ENCODE measurements at regions not wholly inside any gene's neighbourhood (a gene's known extent, or its start where the extent isn't known, plus 50 kb on each side); places are given as distances from the start of the nearest gene placed in this dataset.

DNA sequence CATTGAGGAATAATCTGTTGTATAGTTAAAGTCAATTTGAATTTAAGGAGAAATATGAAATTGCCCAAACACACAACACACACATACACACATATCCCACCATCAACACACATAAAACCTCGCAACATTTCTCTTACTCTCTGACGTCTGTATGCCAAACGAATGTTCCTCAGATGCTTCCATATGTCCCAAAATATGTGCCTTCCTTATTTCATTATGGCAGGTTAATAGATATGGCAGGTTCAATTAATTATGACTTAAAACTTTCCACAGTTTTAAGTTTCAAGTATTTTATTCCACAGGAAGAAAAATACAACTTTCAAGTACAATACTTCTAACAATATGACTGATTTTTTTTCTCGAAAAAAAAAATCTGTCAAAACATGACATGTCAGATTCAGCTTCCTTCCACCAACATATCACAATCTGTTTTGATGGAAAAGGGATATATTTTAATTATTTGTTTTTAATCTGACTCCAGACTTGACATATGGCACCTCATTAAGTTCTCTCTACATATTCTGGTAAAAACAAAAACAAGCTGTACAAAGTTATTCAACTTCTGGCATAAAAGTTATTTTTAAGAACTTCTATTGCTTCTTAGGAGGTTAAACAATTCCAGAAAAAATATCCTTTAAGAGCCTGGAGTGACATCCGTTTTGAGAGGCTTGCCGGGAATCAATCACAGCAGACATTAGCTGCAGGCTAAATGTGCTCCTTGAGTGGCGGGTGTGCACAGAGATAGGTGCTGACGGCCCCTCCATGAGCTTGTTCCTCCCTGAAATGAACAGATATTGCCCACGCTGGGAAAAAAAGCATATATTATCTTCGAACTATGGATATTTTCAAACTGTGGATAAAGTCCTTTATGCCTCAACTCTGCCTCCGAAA is 812.7 kb downstream of the DCDC2C start:
- DNase-seq = no peak

GRCh38 chr2:4518596-4518995 is 815.2 kb downstream of the DCDC2C start:
- DNase-seq = no peak

DNA sequence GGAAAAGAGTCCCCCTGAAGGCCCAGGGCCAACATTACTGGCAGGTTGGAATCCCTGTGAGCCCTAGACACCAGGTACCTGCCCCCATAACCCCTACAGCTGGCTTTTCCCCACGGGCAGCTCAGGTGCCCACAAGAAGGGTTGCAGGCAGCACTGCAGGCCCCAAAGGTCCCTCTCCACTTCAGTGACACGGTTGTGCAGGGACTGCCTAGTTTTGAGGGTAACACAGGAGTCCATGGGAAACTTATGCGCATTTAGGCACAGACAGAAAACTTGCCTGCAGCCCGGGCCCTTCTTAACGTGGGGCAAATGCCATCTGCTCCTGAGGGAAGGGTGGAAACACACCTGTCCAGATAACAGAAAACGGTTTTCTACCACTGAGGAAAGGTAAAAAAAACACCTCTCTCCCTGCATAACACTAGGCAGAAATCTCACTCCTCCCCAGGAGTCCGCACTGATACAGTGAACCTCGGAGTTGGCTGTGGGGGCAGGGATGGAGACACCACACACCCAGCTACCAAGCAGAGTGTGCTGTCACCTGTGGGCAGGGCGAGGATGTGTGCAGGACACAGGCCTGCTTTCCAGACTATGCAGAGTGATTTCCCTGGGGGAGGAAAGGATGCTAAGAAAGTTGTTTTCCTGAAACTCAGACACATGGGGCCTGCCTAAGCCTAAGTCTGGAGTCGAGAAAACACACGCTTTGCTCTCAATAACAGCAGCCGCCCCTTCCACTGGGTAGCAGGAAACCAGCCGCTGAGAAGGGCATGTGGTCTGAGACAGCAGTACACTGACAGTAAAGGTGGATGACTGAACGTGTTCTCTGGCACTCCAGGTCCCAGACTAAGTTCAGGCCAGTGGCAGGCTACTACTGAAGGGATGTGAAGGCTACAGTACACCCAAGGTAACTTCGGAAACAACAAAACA is 819.4 kb downstream of the DCDC2C start:
- DNase-seq = no peak

DNA sequence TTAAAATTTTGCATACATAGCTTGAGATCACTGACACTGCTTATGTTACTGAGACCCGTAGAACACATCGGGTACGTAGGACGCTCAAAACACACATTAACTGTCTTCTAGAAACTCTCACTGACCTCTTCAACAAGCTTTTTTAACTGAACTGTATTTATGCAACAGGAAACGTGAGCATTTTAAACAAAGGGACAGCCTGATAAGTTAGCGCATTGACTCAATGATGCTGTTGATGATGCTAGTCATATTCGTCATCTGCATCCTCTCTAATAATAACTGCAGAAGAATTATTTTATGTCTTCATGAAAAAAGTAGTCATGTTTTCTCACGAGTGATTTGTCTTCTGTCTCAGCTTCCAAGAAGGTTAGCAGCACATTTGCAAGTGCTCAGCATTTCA is 824.0 kb downstream of the DCDC2C start:
- DNase-seq = no peak

GRCh38 chr2:4528246-4528645 is 824.9 kb downstream of the DCDC2C start:
- no peak for DNase-seq

DNA sequence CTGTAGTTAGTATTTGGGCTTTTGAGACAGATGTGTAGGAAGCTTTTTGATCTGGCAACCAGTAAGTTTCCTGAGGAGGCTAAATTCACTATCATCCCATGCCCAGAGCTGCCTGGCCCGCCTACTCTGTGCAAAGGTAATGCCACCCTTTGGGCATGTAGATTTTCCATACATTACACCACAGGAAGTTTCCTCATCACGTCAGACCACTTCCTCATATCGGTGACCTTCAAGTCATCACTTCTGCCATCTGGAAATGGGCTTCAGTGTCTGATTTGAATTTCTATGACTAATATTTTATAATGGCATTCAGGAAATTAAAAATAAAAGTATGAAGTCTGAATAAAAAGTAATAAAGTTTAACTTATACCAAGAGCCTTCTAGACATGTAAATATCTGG is 825.4 kb downstream of the DCDC2C start:
- no peak for DNase-seq

- no peak for DNase-seq
Measured at GRCh38 chr2:4529738-4530137, 826.4 kb downstream of the DCDC2C start.

- DNase-seq = no peak
Measured at GRCh38 chr2:4530231-4530630, 826.9 kb downstream of the DCDC2C start.

DNA sequence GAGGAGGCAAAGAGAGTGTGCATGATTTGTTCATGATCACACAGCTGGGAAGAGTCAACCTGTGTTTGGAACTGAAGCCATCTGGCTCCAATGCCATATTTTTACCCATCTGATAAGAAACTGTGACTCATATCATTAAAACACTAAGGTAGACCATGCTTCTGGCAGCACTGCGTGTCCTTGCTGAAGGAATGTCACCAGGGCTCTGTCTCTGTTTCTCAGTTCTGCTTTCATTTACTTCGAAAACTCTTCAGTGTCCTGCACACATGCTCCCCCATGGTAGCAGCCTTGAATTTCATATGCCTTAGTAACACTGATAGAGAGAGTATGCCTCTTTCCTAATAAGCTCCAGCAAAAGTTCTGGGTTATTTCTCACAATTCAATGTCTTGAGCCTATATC is 830.4 kb downstream of the DCDC2C start:
- no peak for DNase-seq

DNA sequence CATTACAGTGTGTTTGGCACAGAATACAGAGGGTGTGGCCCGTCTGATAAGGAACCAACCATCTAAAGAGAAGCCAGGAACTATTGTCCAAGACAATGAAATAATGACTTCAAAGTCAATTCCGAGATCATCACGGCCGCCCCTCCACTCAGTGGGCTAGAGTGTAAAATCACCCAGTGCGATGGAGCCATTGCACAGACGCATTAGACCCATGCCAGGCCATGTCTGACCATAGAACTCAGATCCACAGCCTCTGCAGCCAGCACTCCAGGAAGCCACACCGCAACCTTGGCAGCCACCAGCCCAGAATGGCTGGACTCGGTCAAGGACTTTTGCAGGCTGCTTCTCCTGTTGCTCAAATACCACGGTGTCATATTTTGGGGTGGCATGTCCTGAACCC is 835.7 kb downstream of the DCDC2C start:
- DNase-seq = no peak

DNA sequence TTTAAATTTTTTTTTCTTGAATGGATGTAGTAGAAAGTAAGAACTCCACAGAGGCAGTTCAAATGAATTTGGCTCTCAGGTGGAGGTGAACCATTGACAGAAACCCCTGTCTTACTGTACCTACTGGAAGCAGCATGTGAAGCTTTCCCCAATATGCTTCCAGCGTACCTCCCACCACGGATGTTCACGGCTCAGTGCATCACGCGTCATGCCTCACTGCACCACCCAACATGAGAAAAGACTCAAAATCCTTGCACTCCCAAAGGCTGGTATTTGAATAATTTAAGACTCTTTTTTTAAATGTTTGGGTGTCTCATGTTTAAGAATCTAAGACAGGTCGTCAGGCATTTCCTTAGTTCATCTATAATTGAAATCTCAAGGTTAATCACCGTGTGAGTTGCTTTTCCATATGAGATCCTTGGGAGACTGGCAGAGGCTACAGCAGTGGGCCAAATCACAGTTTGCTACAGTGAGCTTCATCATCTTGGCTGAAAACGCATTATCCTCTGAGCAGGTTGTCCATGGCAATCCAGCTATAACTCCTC is 846.4 kb downstream of the DCDC2C start:
- no peak for DNase-seq

- DNase-seq = no peak
Measured at GRCh38 chr2:4551691-4552474, 848.5 kb downstream of the DCDC2C start.

DNA sequence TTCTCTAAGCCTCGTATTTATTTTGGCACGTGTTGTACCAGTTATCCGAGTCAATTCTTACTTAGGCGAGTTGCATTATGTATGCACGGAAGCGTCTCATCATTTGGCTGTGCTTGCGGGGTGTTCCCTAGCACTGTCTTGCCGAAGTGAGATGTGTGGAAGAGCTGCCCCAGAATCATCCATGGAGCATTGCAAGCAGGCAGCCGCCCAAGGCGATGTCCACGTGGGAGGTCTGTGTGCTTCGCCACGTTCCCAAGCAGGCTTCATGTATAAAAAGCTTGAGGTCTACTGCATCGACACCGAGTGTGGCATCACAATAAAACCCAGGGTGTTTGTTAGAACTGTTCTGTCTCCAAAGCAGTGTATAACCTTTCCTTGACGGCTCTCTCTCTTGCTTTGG is 849.9 kb downstream of the DCDC2C start:
- DNase-seq = no peak

DNA sequence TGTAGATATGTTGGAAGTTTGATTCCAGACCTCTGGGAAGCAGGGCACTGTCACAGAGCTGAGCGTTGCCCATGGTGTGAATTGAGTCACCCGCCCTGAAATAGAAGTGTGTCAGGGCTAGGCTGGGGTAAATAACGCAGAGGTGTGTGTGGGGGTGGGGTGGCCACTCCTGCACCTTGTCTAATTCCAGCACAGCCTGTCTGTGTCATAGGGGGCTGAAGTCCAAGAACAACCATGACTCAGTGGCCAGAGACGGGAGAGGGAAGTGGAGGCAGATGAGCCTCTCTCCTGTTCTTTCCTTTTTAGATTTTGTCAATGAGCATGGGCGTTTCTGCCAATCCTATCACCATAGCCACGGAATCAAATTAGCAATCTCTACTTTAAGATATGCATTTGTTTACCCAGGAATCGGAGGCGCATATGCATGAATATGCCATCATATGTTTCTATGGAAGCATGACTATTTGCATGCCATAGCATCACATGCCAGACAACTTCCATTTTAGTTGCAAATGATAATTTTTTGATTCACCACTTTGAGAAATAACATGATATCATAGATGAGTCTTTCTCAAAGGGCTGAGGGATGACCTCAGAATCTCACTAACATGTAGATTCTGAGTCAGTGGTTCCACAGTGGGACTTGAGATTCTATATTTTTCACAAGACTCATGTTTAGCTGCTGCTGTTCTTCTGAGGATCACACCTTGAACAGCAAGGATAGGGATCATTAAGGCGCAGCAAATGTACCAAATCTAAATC is 852.9 kb downstream of the DCDC2C start:
- DNase-seq = no peak

GRCh38 chr2:4561196-4561595 is 857.8 kb downstream of the DCDC2C start:
- DNase-seq = no peak

- no peak for DNase-seq
Measured at GRCh38 chr2:4576075-4576474, 872.7 kb downstream of the DCDC2C start.

- no peak for DNase-seq
Measured at GRCh38 chr2:4579977-4580376, 876.6 kb downstream of the DCDC2C start.

GRCh38 chr2:4585057-4585635 is 881.8 kb downstream of the DCDC2C start:
- no peak for DNase-seq

DNA sequence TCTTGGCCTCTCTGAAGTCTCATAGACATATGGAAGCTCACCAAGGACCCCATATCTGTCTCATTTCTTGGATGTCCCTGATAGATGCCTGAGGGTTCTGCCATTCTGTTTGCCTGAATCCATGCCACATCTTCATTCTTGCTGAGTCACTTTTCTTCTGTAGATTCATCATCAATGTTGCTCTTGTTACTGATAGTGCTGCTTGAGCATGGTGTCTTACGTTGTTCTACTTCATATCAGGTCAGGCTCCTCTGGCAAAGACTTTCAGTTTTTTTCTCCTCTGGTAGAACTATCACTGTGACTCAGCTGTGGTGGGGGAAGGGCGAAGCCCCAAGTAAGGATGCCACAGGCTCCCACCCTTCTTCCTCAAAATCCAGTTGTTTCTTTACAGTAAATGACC is 885.2 kb downstream of the DCDC2C start:
- DNase-seq = no peak

DNA sequence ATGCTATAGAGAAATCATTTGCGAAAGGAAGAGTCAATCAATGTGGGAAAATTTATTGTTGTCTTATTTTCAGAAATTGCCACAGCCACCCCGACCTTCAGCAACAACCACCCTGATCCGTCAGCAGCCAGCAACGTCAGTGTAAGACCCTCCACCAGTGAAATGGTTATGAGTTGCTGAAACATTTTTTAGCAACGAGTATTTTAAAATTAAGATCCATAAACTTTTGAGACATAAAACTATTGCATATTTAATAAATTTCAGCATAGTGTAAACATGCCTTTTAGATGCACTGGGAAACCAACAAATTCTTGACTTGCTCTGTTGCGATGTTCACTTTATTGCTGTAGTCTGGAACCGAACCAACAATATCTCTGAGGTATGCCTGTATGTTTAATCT is 887.9 kb downstream of the DCDC2C start:
- no peak for DNase-seq

DNA sequence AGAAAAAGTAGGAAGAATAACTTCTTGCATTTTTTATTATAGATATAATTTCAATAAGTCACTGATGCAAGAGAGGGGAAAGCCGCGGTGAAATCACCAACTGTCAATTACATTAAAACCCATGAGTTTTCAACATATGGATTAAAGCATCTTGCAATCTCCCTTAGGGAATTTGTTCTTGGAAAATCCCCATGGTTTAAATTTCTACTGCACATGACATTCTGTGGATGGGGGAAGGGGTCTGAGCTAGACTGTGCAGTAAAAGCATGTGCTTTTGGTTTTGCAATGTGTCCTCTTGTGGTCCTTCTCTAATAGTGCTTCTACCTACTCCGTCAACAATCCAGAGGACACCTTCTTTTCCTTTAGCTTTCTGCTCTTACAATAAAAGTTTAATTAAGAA is 894.0 kb downstream of the DCDC2C start:
- no peak for DNase-seq

DNA sequence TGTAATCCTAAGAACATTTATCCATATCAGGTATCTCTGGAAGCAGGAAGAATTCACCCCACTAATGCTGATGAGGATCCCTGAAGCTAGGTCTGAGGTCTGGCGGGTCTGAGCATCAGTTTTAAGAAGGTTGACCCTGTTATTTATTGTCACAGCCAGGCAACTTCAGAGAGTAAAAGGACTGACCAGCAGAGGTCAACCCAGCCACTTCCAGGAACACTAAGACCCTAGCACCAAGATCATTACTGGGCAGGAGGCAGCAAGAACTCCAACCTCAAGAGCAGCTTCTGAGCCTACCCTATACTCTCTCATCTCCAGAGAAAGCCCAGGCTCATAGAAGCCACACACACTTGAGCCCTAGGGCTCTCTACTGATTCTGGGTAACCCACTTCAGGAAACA is 901.4 kb downstream of the DCDC2C start:
- DNase-seq = no peak

Measured in SIG-M5 (cell line).